ENCODE measurements at regions not wholly inside any gene's neighbourhood (a gene's known extent, or its start where the extent isn't known, plus 50 kb on each side); places are given as distances from the start of the nearest gene placed in this dataset.

DNA sequence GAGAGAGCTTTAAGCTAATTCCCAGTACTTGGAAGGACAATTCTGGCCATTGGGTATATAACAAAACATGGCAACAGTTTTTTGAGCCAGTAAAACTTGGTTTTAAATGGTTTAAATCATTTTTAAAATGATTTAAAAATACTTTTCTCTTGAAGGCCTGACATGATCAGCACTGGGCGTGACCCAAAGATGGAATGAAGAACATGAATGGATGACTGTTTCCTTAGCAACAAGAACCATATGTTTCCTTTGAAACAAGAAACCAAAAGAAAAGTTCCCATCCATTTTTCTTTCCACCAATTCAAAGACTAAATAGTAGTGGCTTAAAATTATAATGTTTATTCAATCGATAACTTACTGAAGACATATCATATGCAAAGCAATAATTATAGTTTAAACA lies 348.3 kb upstream of the FIGN start:
- H3K27ac ChIP-seq (ENCODE audit: low read depth, low read length), result no peak overlapping the region
- H3K9ac ChIP-seq (ENCODE audit: low read depth in 1 of 3, low read length in 3 of 3), result no peak overlapping the region
- H3K36me3 ChIP-seq (ENCODE audit: control insufficient read depth in 3 of 3, insufficient read depth in 3 of 3, low read length in 3 of 3), result no peaks in the 10 kb centered on the region
- no peaks in the 10 kb centered on the region for H3K9me3 ChIP-seq (ENCODE audit: control insufficient read depth in 3 of 3, low read length in 3 of 3)
- no peak overlapping the region for H3K4me3 ChIP-seq (ENCODE audit: low read length in 3 of 3)
- no peaks in the 10 kb centered on the region for H3K4me1 ChIP-seq (ENCODE audit: control insufficient read depth in 3 of 3, insufficient read depth in 3 of 3, low read length in 3 of 3)
- no peaks in the 10 kb centered on the region for H3K27me3 ChIP-seq (ENCODE audit: control insufficient read depth in 3 of 3, insufficient read depth in 3 of 3, low read length in 3 of 3)

DNA sequence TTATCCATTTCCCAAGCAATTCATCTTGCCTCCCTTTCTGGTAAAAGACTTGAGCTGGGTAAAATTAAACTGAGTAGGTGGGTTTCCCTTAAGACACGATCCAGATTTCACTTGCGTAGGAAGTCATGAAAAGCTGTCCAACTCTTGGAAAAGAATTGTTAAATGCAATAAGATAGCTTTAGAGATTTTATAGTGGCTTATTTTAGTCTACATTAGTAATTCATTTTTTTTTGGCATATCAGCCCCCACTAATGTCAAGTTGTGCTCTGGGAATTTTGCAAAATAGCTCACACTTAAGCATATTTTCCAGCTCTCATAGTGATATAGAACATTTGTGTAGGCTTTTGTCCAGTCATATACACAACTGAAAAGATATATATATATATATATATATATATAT lies 344.7 kb upstream of the FIGN start:
- Histone ChIP-seq H3K9ac (ENCODE audit: low read depth in 1 of 3, low read length in 3 of 3) (no peak overlapping the region), H3K9me3 (ENCODE audit: control insufficient read depth in 3 of 3, low read length in 3 of 3) (peaks cover 0 to 2% (median 0%) of the 10 kb centered on the region in 3 donors), H3K27me3 (ENCODE audit: control insufficient read depth in 3 of 3, insufficient read depth in 3 of 3, low read length in 3 of 3) (no peaks in the 10 kb centered on the region), H3K27ac (ENCODE audit: low read depth, low read length) (no peak overlapping the region), H3K4me1 (ENCODE audit: control insufficient read depth in 3 of 3, insufficient read depth in 3 of 3, low read length in 3 of 3) (no peaks in the 10 kb centered on the region), H3K4me3 (ENCODE audit: low read length in 3 of 3) (no peak overlapping the region), H3K36me3 (ENCODE audit: control insufficient read depth in 3 of 3, insufficient read depth in 3 of 3, low read length in 3 of 3) (no peaks in the 10 kb centered on the region)

- H3K36me3 ChIP-seq (ENCODE audit: control insufficient read depth in 3 of 3, insufficient read depth in 3 of 3, low read length in 3 of 3), result no peaks in the 10 kb centered on the region
- H3K27ac ChIP-seq (ENCODE audit: low read depth, low read length), result no peak overlapping the region
- no peaks in the 10 kb centered on the region for H3K4me1 ChIP-seq (ENCODE audit: control insufficient read depth in 3 of 3, insufficient read depth in 3 of 3, low read length in 3 of 3)
- H3K4me3 ChIP-seq (ENCODE audit: low read length in 3 of 3), result no peak overlapping the region
- H3K9me3 ChIP-seq (ENCODE audit: control insufficient read depth in 3 of 3, low read length in 3 of 3), result peaks cover 0 to 2% (median 0%) of the 10 kb centered on the region in 3 donors
- no peaks in the 10 kb centered on the region for H3K27me3 ChIP-seq (ENCODE audit: control insufficient read depth in 3 of 3, insufficient read depth in 3 of 3, low read length in 3 of 3)
- no peak overlapping the region for H3K9ac ChIP-seq (ENCODE audit: low read depth in 1 of 3, low read length in 3 of 3)
Measured at GRCh38 chr2:164079258-164079657, 343.4 kb upstream of the FIGN start.

DNA sequence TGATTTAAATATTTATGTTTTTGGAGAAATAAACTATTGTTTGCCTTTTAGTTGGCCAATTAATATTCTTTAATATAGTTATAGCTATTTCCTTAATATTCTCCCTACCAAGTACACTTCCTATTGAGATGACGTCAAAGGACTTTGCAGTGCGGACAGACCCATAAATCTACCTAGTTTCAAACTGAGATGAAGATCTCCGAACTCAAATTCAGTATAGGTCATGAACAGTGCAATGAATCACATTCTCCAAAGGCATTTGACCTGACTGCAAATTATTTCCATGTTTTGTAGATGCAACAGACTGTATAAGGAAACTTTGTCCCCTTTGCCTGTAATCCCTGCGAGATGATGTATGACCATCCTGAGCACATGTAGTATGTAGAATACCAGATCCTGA lies 342.6 kb upstream of the FIGN start:
- Histone ChIP-seq H3K27me3 (ENCODE audit: control insufficient read depth in 3 of 3, insufficient read depth in 3 of 3, low read length in 3 of 3) (no peaks in the 10 kb centered on the region), H3K9ac (ENCODE audit: low read depth in 1 of 3, low read length in 3 of 3) (no peak overlapping the region), H3K4me3 (ENCODE audit: low read length in 3 of 3) (no peak overlapping the region), H3K27ac (ENCODE audit: low read depth, low read length) (no peak overlapping the region), H3K4me1 (ENCODE audit: control insufficient read depth in 3 of 3, insufficient read depth in 3 of 3, low read length in 3 of 3) (no peaks in the 10 kb centered on the region), H3K9me3 (ENCODE audit: control insufficient read depth in 3 of 3, low read length in 3 of 3) (peaks cover 0 to 2% (median 0%) of the 10 kb centered on the region in 3 donors), H3K36me3 (ENCODE audit: control insufficient read depth in 3 of 3, insufficient read depth in 3 of 3, low read length in 3 of 3) (no peaks in the 10 kb centered on the region)

- H3K9me3 ChIP-seq (ENCODE audit: control insufficient read depth in 3 of 3, low read length in 3 of 3), result peaks cover 0 to 2% (median 0%) of the 10 kb centered on the region in 3 donors
- H3K4me3 ChIP-seq (ENCODE audit: low read length in 3 of 3), result no peak overlapping the region
- no peaks in the 10 kb centered on the region for H3K36me3 ChIP-seq (ENCODE audit: control insufficient read depth in 3 of 3, insufficient read depth in 3 of 3, low read length in 3 of 3)
- no peak overlapping the region for H3K27ac ChIP-seq (ENCODE audit: low read depth, low read length)
- no peaks in the 10 kb centered on the region for H3K4me1 ChIP-seq (ENCODE audit: control insufficient read depth in 3 of 3, insufficient read depth in 3 of 3, low read length in 3 of 3)
- no peak overlapping the region for H3K9ac ChIP-seq (ENCODE audit: low read depth in 1 of 3, low read length in 3 of 3)
- H3K27me3 ChIP-seq (ENCODE audit: control insufficient read depth in 3 of 3, insufficient read depth in 3 of 3, low read length in 3 of 3), result no peaks in the 10 kb centered on the region
Measured at GRCh38 chr2:164073101-164074074, 337.6 kb upstream of the FIGN start.

DNA sequence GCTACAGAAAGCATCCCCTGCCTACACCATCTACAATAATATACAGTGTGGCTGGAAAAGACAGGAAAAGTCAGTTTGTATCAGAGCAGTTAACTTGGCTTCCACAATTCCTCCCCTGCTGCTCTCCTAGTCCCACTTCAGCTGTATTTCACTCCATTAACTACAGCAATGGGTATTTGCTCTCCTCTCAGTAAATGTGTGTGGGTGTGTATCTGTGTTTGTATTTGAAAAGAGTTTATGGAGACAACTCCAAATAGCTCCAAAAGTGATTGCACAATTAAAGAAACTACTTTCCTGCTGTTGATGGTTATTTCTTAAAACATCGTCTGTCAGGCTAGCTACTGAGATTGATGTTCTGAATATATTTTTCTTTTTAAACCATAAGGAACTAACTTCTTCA lies 333.7 kb upstream of the FIGN start:
- H3K4me1 ChIP-seq (ENCODE audit: control insufficient read depth in 3 of 3, insufficient read depth in 3 of 3, low read length in 3 of 3), result no peaks in the 10 kb centered on the region
- no peaks in the 10 kb centered on the region for H3K36me3 ChIP-seq (ENCODE audit: control insufficient read depth in 3 of 3, insufficient read depth in 3 of 3, low read length in 3 of 3)
- no peaks in the 10 kb centered on the region for H3K9me3 ChIP-seq (ENCODE audit: control insufficient read depth in 3 of 3, low read length in 3 of 3)
- no peaks in the 10 kb centered on the region for H3K27me3 ChIP-seq (ENCODE audit: control insufficient read depth in 3 of 3, insufficient read depth in 3 of 3, low read length in 3 of 3)
- no peak overlapping the region for H3K9ac ChIP-seq (ENCODE audit: low read depth in 1 of 3, low read length in 3 of 3)
- no peak overlapping the region for H3K27ac ChIP-seq (ENCODE audit: low read depth, low read length)
- H3K4me3 ChIP-seq (ENCODE audit: low read length in 3 of 3), result no peak overlapping the region

GRCh38 chr2:164068063-164068462 lies 332.3 kb upstream of the FIGN start:
- Histone ChIP-seq H3K4me1 (ENCODE audit: control insufficient read depth in 3 of 3, insufficient read depth in 3 of 3, low read length in 3 of 3) (no peaks in the 10 kb centered on the region), H3K4me3 (ENCODE audit: low read length in 3 of 3) (no peak overlapping the region), H3K9ac (ENCODE audit: low read depth in 1 of 3, low read length in 3 of 3) (no peak overlapping the region), H3K36me3 (ENCODE audit: control insufficient read depth in 3 of 3, insufficient read depth in 3 of 3, low read length in 3 of 3) (no peaks in the 10 kb centered on the region), H3K27ac (ENCODE audit: low read depth, low read length) (no peak overlapping the region), H3K9me3 (ENCODE audit: control insufficient read depth in 3 of 3, low read length in 3 of 3) (no peaks in the 10 kb centered on the region), H3K27me3 (ENCODE audit: control insufficient read depth in 3 of 3, insufficient read depth in 3 of 3, low read length in 3 of 3) (no peaks in the 10 kb centered on the region)

- Histone ChIP-seq H3K4me3 (ENCODE audit: low read length in 3 of 3) (no peak overlapping the region), H3K36me3 (ENCODE audit: control insufficient read depth in 3 of 3, insufficient read depth in 3 of 3, low read length in 3 of 3) (no peaks in the 10 kb centered on the region), H3K9ac (ENCODE audit: low read depth in 1 of 3, low read length in 3 of 3) (no peak overlapping the region), H3K27ac (ENCODE audit: low read depth, low read length) (no peak overlapping the region), H3K4me1 (ENCODE audit: control insufficient read depth in 3 of 3, insufficient read depth in 3 of 3, low read length in 3 of 3) (no peaks in the 10 kb centered on the region), H3K27me3 (ENCODE audit: control insufficient read depth in 3 of 3, insufficient read depth in 3 of 3, low read length in 3 of 3) (no peaks in the 10 kb centered on the region), H3K9me3 (ENCODE audit: control insufficient read depth in 3 of 3, low read length in 3 of 3) (no peaks in the 10 kb centered on the region)
Measured at GRCh38 chr2:164066095-164066494, 330.3 kb upstream of the FIGN start.

- Histone ChIP-seq H3K27me3 (ENCODE audit: control insufficient read depth in 3 of 3, insufficient read depth in 3 of 3, low read length in 3 of 3) (no peaks in the 10 kb centered on the region), H3K9me3 (ENCODE audit: control insufficient read depth in 3 of 3, low read length in 3 of 3) (no peaks in the 10 kb centered on the region), H3K4me1 (ENCODE audit: control insufficient read depth in 3 of 3, insufficient read depth in 3 of 3, low read length in 3 of 3) (no peaks in the 10 kb centered on the region), H3K36me3 (ENCODE audit: control insufficient read depth in 3 of 3, insufficient read depth in 3 of 3, low read length in 3 of 3) (no peaks in the 10 kb centered on the region), H3K4me3 (ENCODE audit: low read length in 3 of 3) (no peak overlapping the region), H3K9ac (ENCODE audit: low read depth in 1 of 3, low read length in 3 of 3) (no peak overlapping the region), H3K27ac (ENCODE audit: low read depth, low read length) (no peak overlapping the region)
Measured at GRCh38 chr2:164065038-164065437, 329.2 kb upstream of the FIGN start.

DNA sequence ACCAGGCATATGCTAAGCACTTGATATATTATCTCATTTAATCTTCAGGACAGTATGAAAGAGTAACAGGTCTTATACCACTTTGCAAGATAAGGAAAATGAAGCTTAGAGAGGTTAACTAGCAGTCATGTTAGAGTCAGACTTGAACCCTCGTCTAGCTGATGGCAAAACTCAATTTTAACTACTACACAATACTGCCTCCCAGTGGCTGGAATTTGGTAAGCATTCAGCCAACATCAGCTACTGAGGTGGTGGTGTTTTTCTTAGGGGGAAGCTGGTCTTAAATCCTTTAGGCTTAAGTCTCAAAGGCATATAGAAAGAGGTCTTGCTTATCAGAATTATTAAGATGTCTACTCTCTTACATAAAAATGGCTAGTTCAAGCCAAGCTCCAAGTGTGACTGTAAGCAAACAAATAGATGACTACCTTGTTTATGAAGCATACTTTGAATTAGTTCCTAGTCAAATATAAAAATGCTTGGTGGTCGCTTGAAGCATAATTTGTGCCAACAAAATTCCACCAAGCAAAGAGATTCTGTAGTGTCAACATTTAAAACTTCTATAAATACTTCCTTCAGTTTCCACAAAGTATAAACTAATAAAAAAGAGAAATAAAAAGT lies 325.4 kb upstream of the FIGN start:
- no peaks in the 10 kb centered on the region for H3K27me3 ChIP-seq (ENCODE audit: control insufficient read depth in 3 of 3, insufficient read depth in 3 of 3, low read length in 3 of 3)
- H3K9me3 ChIP-seq (ENCODE audit: control insufficient read depth in 3 of 3, low read length in 3 of 3), result no peaks in the 10 kb centered on the region
- no peak overlapping the region for H3K4me3 ChIP-seq (ENCODE audit: low read length in 3 of 3)
- no peak overlapping the region for H3K9ac ChIP-seq (ENCODE audit: low read depth in 1 of 3, low read length in 3 of 3)
- H3K27ac ChIP-seq (ENCODE audit: low read depth, low read length), result no peak overlapping the region
- no peaks in the 10 kb centered on the region for H3K4me1 ChIP-seq (ENCODE audit: control insufficient read depth in 3 of 3, insufficient read depth in 3 of 3, low read length in 3 of 3)
- H3K36me3 ChIP-seq (ENCODE audit: control insufficient read depth in 3 of 3, insufficient read depth in 3 of 3, low read length in 3 of 3), result no peaks in the 10 kb centered on the region

Measured in skeletal muscle tissue (tissue), 3 donors.